Activated T-cell treated with anti-CD3 and anti-CD28 coated beads, Interleukin-2, amount 50 U/mL, for 72 hours (primary cell): ENCODE measurements at regions not wholly inside any gene's neighbourhood (a gene's known extent, or its start where the extent isn't known, plus 50 kb on each side); places are given as distances from the start of the nearest gene placed in this dataset.

ENCODE experiments used
- ATAC-seq, 2 donors: fragments of 150-1000 bp; cut with Tn5 transposase; replicated peaks in 1 of 2; 2 replicates each; pipeline ENCODE4 v1.10.0; 2021; ENCODE audit warnings: moderate library complexity in 2 of 2, mild to moderate bottlenecking in 1 of 2
- DNase-seq, 2 donors: peaks; one replicate each; pipeline ENCODE4 v3.0.0; 2021 to 2022; ENCODE audit warnings: mixed read lengths in 1 of 2
- H3K27ac Mint-ChIP-seq: one replicate; pipeline ENCODE4 v1.8.0; 2022; ENCODE audit warnings: mild to moderate bottlenecking, moderate library complexity, mixed read lengths
- H3K27me3 Mint-ChIP-seq: one replicate; pipeline ENCODE4 v1.8.0; 2022; ENCODE audit warnings: low read depth, mixed read lengths
- H3K36me3 Mint-ChIP-seq, 2 donors: one replicate each; pipeline ENCODE4 v1.8.0; 2022; ENCODE audit warnings: mixed read lengths in 2 of 2, mild to moderate bottlenecking in 1 of 2; ENCODE audit not compliant: insufficient read depth in 2 of 2
- H3K4me1 Mint-ChIP-seq: one replicate; pipeline ENCODE4 v1.8.0; 2022; ENCODE audit warnings: low read depth, mixed read lengths
- H3K4me3 Mint-ChIP-seq, 2 donors: one replicate each; pipeline ENCODE4 v1.8.0; 2022; ENCODE audit warnings: mild to moderate bottlenecking in 2 of 2, mixed read lengths in 2 of 2, moderate library complexity in 2 of 2
- H3K9me3 Mint-ChIP-seq, 2 donors: one replicate each; pipeline ENCODE4 v1.8.0; 2022; ENCODE audit warnings: mixed read lengths in 2 of 2

GRCh38 chr20:52098186-52098585 lies 93.4 kb downstream of the ZFP64 start:
- no peaks in the 10 kb centered on the region for H3K9me3 Mint-ChIP-seq
- no peak for ATAC-seq
- H3K4me1 Mint-ChIP-seq, result peaks cover 1% of the 10 kb centered on the region
- no peak overlapping the region for H3K27ac Mint-ChIP-seq
- H3K36me3 Mint-ChIP-seq, result no peaks in the 10 kb centered on the region
- H3K27me3 Mint-ChIP-seq, result peaks cover 8% of the 10 kb centered on the region
- no peak overlapping the region for H3K4me3 Mint-ChIP-seq
- DNase-seq, result no peak

GRCh38 chr20:52096117-52096516 lies 95.5 kb downstream of the ZFP64 start:
- no peaks in the 10 kb centered on the region for H3K36me3 Mint-ChIP-seq
- no peak for DNase-seq
- H3K9me3 Mint-ChIP-seq, result no peaks in the 10 kb centered on the region

GRCh38 chr20:52094693-52095092 lies 96.9 kb downstream of the ZFP64 start:
- DNase-seq, result no peak
- H3K36me3 Mint-ChIP-seq, result no peaks in the 10 kb centered on the region
- no peaks in the 10 kb centered on the region for H3K4me1 Mint-ChIP-seq
- H3K9me3 Mint-ChIP-seq, result no peaks in the 10 kb centered on the region
- H3K27me3 Mint-ChIP-seq, result no peaks in the 10 kb centered on the region
- H3K27ac Mint-ChIP-seq, result no peak overlapping the region
- no peak overlapping the region for H3K4me3 Mint-ChIP-seq
- ATAC-seq, result no peak

More at GRCh38 chr20:52096117-52096516, 95.5 kb downstream of the ZFP64 start:
- no peak for ATAC-seq
- no peak overlapping the region for H3K27ac Mint-ChIP-seq
- no peak overlapping the region for H3K4me3 Mint-ChIP-seq
- H3K4me1 Mint-ChIP-seq, result no peaks in the 10 kb centered on the region
- no peaks in the 10 kb centered on the region for H3K27me3 Mint-ChIP-seq

- H3K4me3 Mint-ChIP-seq, result no peak overlapping the region
- no peaks in the 10 kb centered on the region for H3K4me1 Mint-ChIP-seq
- no peak overlapping the region for H3K27ac Mint-ChIP-seq
Observed at GRCh38 chr20:52093575-52093974, 98.0 kb downstream of the ZFP64 start.

GRCh38 chr20:52090035-52090434 lies 101.5 kb downstream of the ZFP64 start:
- Mint-ChIP-seq H3K4me1 (no peaks in the 10 kb centered on the region), H3K27ac (peak overlapping the region; percentile 46), H3K36me3 (peaks cover 13 to 21% of the 10 kb centered on the region in 2 donors), H3K27me3 (no peaks in the 10 kb centered on the region), H3K4me3 (no peak overlapping the region), H3K9me3 (peaks cover 7 to 12% of the 10 kb centered on the region in 2 donors)
- ATAC-seq (no peak), DNase-seq (no peak)

More at GRCh38 chr20:52093575-52093974, 98.0 kb downstream of the ZFP64 start:
- ATAC-seq (no peak), DNase-seq (no peak)
- peaks cover 0 to under 1% of the 10 kb centered on the region in 2 donors for H3K9me3 Mint-ChIP-seq
- peaks cover 0 to 1% of the 10 kb centered on the region in 2 donors for H3K36me3 Mint-ChIP-seq
- H3K27me3 Mint-ChIP-seq, result no peaks in the 10 kb centered on the region

- H3K27me3 Mint-ChIP-seq, result no peaks in the 10 kb centered on the region
- peaks cover 13 to 21% of the 10 kb centered on the region in 2 donors for H3K36me3 Mint-ChIP-seq
- peaks cover 7 to 12% of the 10 kb centered on the region in 2 donors for H3K9me3 Mint-ChIP-seq
- DNase-seq (no peak), ATAC-seq (no peak)
- H3K27ac Mint-ChIP-seq, result no peak overlapping the region
- H3K4me3 Mint-ChIP-seq, result no peak overlapping the region
- no peaks in the 10 kb centered on the region for H3K4me1 Mint-ChIP-seq
Observed at GRCh38 chr20:52087471-52087870, 104.1 kb downstream of the ZFP64 start.

- no peaks in the 10 kb centered on the region for H3K4me1 Mint-ChIP-seq
- H3K36me3 Mint-ChIP-seq, result peaks cover 13 to 21% of the 10 kb centered on the region in 2 donors
- DNase-seq, result no peak
- H3K27ac Mint-ChIP-seq, result no peak overlapping the region
- no peaks in the 10 kb centered on the region for H3K27me3 Mint-ChIP-seq
- peaks cover 7 to 12% of the 10 kb centered on the region in 2 donors for H3K9me3 Mint-ChIP-seq
- ATAC-seq, result no peak
- H3K4me3 Mint-ChIP-seq, result no peak overlapping the region
Observed at GRCh38 chr20:52086878-52087277, 104.7 kb downstream of the ZFP64 start.

- H3K36me3 Mint-ChIP-seq, result peaks cover 13 to 21% of the 10 kb centered on the region in 2 donors
- DNase-seq (no peak), ATAC-seq (no peak)
- peaks cover 7 to 12% of the 10 kb centered on the region in 2 donors for H3K9me3 Mint-ChIP-seq
- no peaks in the 10 kb centered on the region for H3K4me1 Mint-ChIP-seq
- H3K27me3 Mint-ChIP-seq, result no peaks in the 10 kb centered on the region
- H3K27ac Mint-ChIP-seq, result no peak overlapping the region
- H3K4me3 Mint-ChIP-seq, result no peak overlapping the region
Observed at GRCh38 chr20:52084727-52085126, 106.9 kb downstream of the ZFP64 start.

- Mint-ChIP-seq H3K4me1 (no peaks in the 10 kb centered on the region), H3K4me3 (no peak overlapping the region), H3K27ac (no peak overlapping the region), H3K9me3 (peaks cover 7 to 12% of the 10 kb centered on the region in 2 donors), H3K36me3 (peaks cover 13 to 21% of the 10 kb centered on the region in 2 donors), H3K27me3 (no peaks in the 10 kb centered on the region)
- peak; percentile 45 to 56 for DNase-seq
- peak; percentile 36 to 46 for ATAC-seq
Observed at GRCh38 chr20:52083627-52084232, 107.8 kb downstream of the ZFP64 start.

GRCh38 chr20:52082612-52083011 lies 109.0 kb downstream of the ZFP64 start:
- H3K4me3 Mint-ChIP-seq, result no peak overlapping the region

GRCh38 chr20:52081791-52082190 lies 109.8 kb downstream of the ZFP64 start:
- ATAC-seq, result no peak
- DNase-seq, result no peak
- H3K9me3 Mint-ChIP-seq, result peaks cover 0 to 2% of the 10 kb centered on the region in 2 donors
- H3K36me3 Mint-ChIP-seq, result peaks cover 2 to 3% of the 10 kb centered on the region in 2 donors
- no peaks in the 10 kb centered on the region for H3K4me1 Mint-ChIP-seq
- H3K27ac Mint-ChIP-seq, result no peak overlapping the region
- no peak overlapping the region for H3K4me3 Mint-ChIP-seq
- no peaks in the 10 kb centered on the region for H3K27me3 Mint-ChIP-seq

More at GRCh38 chr20:52082612-52083011, 109.0 kb downstream of the ZFP64 start:
- H3K36me3 Mint-ChIP-seq, result peaks cover 9 to 10% of the 10 kb centered on the region in 2 donors
- DNase-seq, result no peak
- H3K27me3 Mint-ChIP-seq, result no peaks in the 10 kb centered on the region
- ATAC-seq, result no peak
- H3K4me1 Mint-ChIP-seq, result no peaks in the 10 kb centered on the region
- H3K27ac Mint-ChIP-seq, result no peak overlapping the region
- H3K9me3 Mint-ChIP-seq, result peaks cover 6 to 7% of the 10 kb centered on the region in 2 donors

- H3K27ac Mint-ChIP-seq, result no peak overlapping the region
- no peaks in the 10 kb centered on the region for H3K9me3 Mint-ChIP-seq
- no peaks in the 10 kb centered on the region for H3K4me1 Mint-ChIP-seq
- DNase-seq (no peak), ATAC-seq (no peak)
- no peaks in the 10 kb centered on the region for H3K27me3 Mint-ChIP-seq
- H3K36me3 Mint-ChIP-seq, result no peaks in the 10 kb centered on the region
- H3K4me3 Mint-ChIP-seq, result no peak overlapping the region
Observed at GRCh38 chr20:52081066-52081465, 110.5 kb downstream of the ZFP64 start.

- no peak for DNase-seq
- no peaks in the 10 kb centered on the region for H3K27me3 Mint-ChIP-seq
- H3K27ac Mint-ChIP-seq, result no peak overlapping the region
- H3K36me3 Mint-ChIP-seq, result no peaks in the 10 kb centered on the region
- H3K4me1 Mint-ChIP-seq, result no peaks in the 10 kb centered on the region
- H3K9me3 Mint-ChIP-seq, result no peaks in the 10 kb centered on the region
- ATAC-seq, result no peak
- no peak overlapping the region for H3K4me3 Mint-ChIP-seq
Observed at GRCh38 chr20:52078289-52078688, 113.3 kb downstream of the ZFP64 start.

GRCh38 chr20:52076164-52076563 lies 115.4 kb downstream of the ZFP64 start:
- ATAC-seq (no peak), DNase-seq (no peak)
- Mint-ChIP-seq H3K27ac (no peak overlapping the region), H3K4me1 (no peaks in the 10 kb centered on the region), H3K27me3 (no peaks in the 10 kb centered on the region), H3K9me3 (no peaks in the 10 kb centered on the region), H3K36me3 (no peaks in the 10 kb centered on the region), H3K4me3 (no peak overlapping the region)
